Transverse colon (tissue), 4 donors: ENCODE measurements at regions not wholly inside any gene's neighbourhood (a gene's known extent, or its start where the extent isn't known, plus 50 kb on each side); places are given as distances from the start of the nearest gene placed in this dataset.
"Not testable (repeated sequence)": the region's sequence is repeated elsewhere in the genome, so short reads cannot be mapped to it uniquely, and the experiment has no call there.

ENCODE experiments used
- DNase-seq: peaks from one replicate; pipeline ENCODE4 v3.0.0-alpha.2; 2019
- H3K27ac ChIP-seq, 4 donors: fragments of 200-600 bp; sonication (generic); 2 replicates each; pipeline ENCODE4 v1.5.1; 2016 to 2018; ENCODE audit warnings: inconsistent platforms in 4 of 4
- H3K27me3 ChIP-seq: fragments of 200-600 bp; sonication (generic); 2 replicates; pipeline ENCODE4 v1.5.1; 2017; ENCODE audit warnings: inconsistent platforms
- H3K36me3 ChIP-seq, 4 donors: fragments of 200-600 bp; sonication (generic); 2 replicates each; pipeline ENCODE4 v1.5.1; 2017 to 2019; ENCODE audit warnings: inconsistent platforms in 4 of 4
- H3K4me1 ChIP-seq, 4 donors: fragments of 200-600 bp; sonication (generic); 2 replicates each; pipeline ENCODE4 v1.5.1; 2017 to 2020; ENCODE audit warnings: inconsistent platforms in 4 of 4
- H3K4me3 ChIP-seq, 4 donors: fragments of 200-600 bp; sonication (generic); 1 replicate in 1 of 4; 2 replicates in 3 of 4; pipeline versions ENCODE4 v1.5.1 to v1.6.1; 2017 to 2019; ENCODE audit warnings: inconsistent platforms in 4 of 4
- H3K9me3 ChIP-seq, 2 donors: fragments of 200-600 bp; sonication (generic); 2 replicates each; pipeline ENCODE4 v1.5.1; 2017 to 2019; ENCODE audit warnings: inconsistent platforms in 2 of 2
- EP300 ChIP-seq: sonication (generic); formaldehyde crosslinking; IDR thresholded peaks from one replicate; pipeline ENCODE4 v1.6.1; 2017; ENCODE audit warnings: antibody characterized with exemption, low read depth
- POLR2A ChIP-seq: fragments of 450-650 bp; IDR thresholded peaks from one replicate; pipeline ENCODE4 v1.6.1; 2016; ENCODE audit warnings: antibody characterized with exemption, mild to moderate bottlenecking, moderate library complexity
- POLR2AphosphoS5 ChIP-seq, 3 donors: sonication (generic); formaldehyde crosslinking; IDR thresholded peaks; one replicate each; pipeline ENCODE4 v1.6.1; 2016; ENCODE audit warnings: antibody characterized with exemption in 3 of 3
- WGBS, 2 donors: methylation state at CpG; one replicate each; pipeline ENCODE4 v1.1.5; 2018; ENCODE audit warnings: low coverage in 1 of 2; 5-methylcytosine and 5-hydroxymethylcytosine counted together
- in situ Hi-C, 4 donors: fragments of 200-750 bp; cut with MboI; loops; one replicate each; pipeline versions ENCODE4 v1.15.0 to v1.15.1; 2017; ENCODE audit warnings: low sequenced_read_pairs in 3 of 4, low pct_ligation_motif_present in 1 of 4, low pct_unique_long_range_greater_than_20kb in 1 of 4
- intact Hi-C: fragments of 100-400 bp; cut with DNase I; formaldehyde crosslinking; loops from one replicate; pipeline ENCODE4 v1.15.1; 2023; ENCODE audit warnings: low total_unique reads
- TF ChIP-seq, protein P1 (sequence below), 5 experiments: fragments of 200-600 bp in 3 of 5; fragments of 450-650 bp in 2 of 5; sonication (generic) in 3 of 5; IDR thresholded peaks; 1 replicate in 2 of 5; 2 replicates in 3 of 5; pipeline ENCODE4 v1.5.1; 2016 to 2017; ENCODE audit warnings: antibody characterized with exemption in 5 of 5, inconsistent platforms in 3 of 5, mild to moderate bottlenecking in 2 of 5, moderate library complexity in 1 of 5

DNA sequence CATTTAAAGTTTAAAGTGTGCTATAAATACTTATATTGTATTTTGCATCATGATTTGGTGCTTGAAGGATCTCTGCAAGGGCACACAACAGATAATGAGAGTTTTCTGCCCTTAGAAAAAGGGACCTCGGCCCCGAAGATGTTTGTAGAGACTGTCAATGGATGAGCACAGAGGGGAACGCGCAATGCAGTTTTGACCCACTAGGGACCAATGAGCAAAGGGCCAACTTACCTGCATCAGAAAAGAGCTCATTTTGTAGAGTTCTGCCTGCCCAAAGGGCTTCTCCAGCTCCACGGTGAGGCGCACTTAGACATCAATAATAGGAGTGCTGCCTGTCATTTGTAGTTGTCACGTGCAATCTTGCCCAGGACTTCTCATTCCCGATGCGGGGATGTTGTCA is 91.1 kb downstream of the BUB3 start:
- no peak overlapping the region for H3K4me3 ChIP-seq
- no peaks in the 10 kb centered on the region for H3K36me3 ChIP-seq
- no peak for DNase-seq
- no peaks in the 10 kb centered on the region for H3K4me1 ChIP-seq
- H3K27me3 ChIP-seq: no peaks in the 10 kb centered on the region
- intact Hi-C loops: no loop called here
- in situ Hi-C loops: no loop called here
- TF ChIP-seq EP300 (no peak), POLR2AphosphoS5 (IDR thresholded peaks at IDR 0.05) (no peak), POLR2A (no peak)
- TF ChIP-seq, protein P1, sequence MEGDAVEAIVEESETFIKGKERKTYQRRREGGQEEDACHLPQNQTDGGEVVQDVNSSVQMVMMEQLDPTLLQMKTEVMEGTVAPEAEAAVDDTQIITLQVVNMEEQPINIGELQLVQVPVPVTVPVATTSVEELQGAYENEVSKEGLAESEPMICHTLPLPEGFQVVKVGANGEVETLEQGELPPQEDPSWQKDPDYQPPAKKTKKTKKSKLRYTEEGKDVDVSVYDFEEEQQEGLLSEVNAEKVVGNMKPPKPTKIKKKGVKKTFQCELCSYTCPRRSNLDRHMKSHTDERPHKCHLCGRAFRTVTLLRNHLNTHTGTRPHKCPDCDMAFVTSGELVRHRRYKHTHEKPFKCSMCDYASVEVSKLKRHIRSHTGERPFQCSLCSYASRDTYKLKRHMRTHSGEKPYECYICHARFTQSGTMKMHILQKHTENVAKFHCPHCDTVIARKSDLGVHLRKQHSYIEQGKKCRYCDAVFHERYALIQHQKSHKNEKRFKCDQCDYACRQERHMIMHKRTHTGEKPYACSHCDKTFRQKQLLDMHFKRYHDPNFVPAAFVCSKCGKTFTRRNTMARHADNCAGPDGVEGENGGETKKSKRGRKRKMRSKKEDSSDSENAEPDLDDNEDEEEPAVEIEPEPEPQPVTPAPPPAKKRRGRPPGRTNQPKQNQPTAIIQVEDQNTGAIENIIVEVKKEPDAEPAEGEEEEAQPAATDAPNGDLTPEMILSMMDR (IDR thresholded peaks at IDR 0.05): no peak
- H3K27ac ChIP-seq: no peak overlapping the region
- WGBS, 2 donors: 93 to 97% methylated on average over 3 to 9 of the region's 9 CpGs
- H3K9me3 ChIP-seq: no peaks in the 10 kb centered on the region

DNA sequence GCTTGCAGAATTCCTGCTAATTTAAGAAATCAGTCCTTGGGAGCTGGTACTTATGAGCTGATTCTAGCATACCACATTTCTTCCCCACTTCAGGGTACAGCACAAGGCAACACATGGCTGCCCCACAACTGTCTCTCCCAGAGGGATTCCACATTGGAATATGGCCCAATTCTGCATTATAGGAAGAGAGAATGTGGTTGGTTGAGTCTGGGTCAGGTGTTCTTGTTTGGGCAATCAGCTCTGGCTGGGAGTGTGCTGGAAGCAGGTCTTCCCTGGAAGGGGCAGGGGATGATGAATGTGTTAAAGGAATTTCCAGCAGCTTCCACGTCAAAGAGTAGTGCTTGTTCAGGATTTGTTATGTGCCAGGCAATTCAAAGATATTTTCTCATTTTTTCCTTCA is 95.7 kb downstream of the BUB3 start:
- TF ChIP-seq POLR2AphosphoS5 (IDR thresholded peaks at IDR 0.05) (no peak), EP300 (no peak), POLR2A (no peak)
- TF ChIP-seq, protein P1 (IDR thresholded peaks at IDR 0.05): no peak
- H3K36me3 ChIP-seq: no peaks in the 10 kb centered on the region

DNA sequence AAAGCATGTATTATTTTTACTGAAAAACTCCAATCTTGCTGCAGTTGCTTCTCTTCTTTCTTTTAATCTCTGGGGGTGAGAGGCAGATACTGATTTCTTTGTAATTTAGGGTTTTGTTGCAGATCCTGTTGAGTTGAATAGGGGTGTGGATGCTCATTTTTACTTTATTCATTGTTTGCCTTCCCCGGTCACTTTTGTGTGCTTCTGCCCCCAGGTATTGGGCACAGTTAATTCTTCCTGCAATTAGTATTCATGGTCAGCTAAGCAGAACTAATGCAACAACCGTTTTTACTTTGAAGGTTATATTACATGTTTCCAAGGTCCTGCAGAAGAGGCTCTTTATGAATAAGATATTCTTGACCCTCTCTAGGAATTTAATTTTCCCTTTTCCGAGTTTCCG is 96.4 kb downstream of the BUB3 start:
- H3K4me3 ChIP-seq: no peak overlapping the region

More for the DNA sequence above, 95.7 kb downstream of the BUB3 start:
- DNase-seq: no peak
- Histone ChIP-seq H3K27ac (no peak overlapping the region), H3K4me1 (no peaks in the 10 kb centered on the region), H3K4me3 (no peak overlapping the region), H3K27me3 (no peaks in the 10 kb centered on the region), H3K9me3 (no peaks in the 10 kb centered on the region)
- WGBS, 2 donors: 40 to 67% methylated on average over 1 of the region's 1 CpG
- intact Hi-C loops (no loop called here), in situ Hi-C loops (no loop called here)

DNA sequence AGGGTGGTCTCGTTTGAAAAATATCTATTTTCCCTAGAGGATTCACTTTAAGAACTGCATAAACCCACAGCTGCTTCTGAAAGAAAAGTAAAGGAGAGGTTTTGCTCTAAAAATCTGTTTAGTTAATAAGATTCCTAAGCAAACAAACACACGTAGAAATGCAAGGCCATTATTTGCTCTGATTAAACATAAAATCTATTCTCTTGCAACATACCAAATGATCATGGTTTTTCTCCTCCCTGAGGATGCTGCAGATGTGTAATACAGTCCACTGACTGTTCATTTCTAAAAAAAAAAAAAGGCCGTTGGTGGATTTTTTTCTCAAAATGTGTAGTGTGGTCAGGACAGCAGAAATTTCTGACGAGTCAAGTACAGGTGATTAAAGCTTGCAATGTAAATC is 98.6 kb downstream of the BUB3 start:
- no peak for DNase-seq
- no peak overlapping the region for H3K27ac ChIP-seq
- H3K4me1 ChIP-seq: no peaks in the 10 kb centered on the region
- 46 to 62% methylated on average over 3 to 4 of the region's 4 CpGs for WGBS, 2 donors
- intact Hi-C loops (no loop called here), in situ Hi-C loops (no loop called here)
- H3K27me3 ChIP-seq: no peaks in the 10 kb centered on the region
- H3K36me3 ChIP-seq: no peaks in the 10 kb centered on the region
- H3K9me3 ChIP-seq: no peaks in the 10 kb centered on the region
- no peak overlapping the region for H3K4me3 ChIP-seq
- TF ChIP-seq, protein P1 (IDR thresholded peaks at IDR 0.05): no peak
- TF ChIP-seq POLR2AphosphoS5 (IDR thresholded peaks at IDR 0.05) (no peak), POLR2A (no peak), EP300 (no peak)

More for the DNA sequence above, 96.4 kb downstream of the BUB3 start:
- Histone ChIP-seq H3K27ac (no peak overlapping the region), H3K36me3 (no peaks in the 10 kb centered on the region), H3K27me3 (no peaks in the 10 kb centered on the region), H3K4me1 (no peaks in the 10 kb centered on the region), H3K9me3 (no peaks in the 10 kb centered on the region)
- WGBS, 2 donors: 62 to 75% methylated on average over 4 of the region's 4 CpGs
- intact Hi-C loops (no loop called here), in situ Hi-C loops (no loop called here)
- DNase-seq: no peak
- TF ChIP-seq EP300 (no peak), POLR2A (no peak), POLR2AphosphoS5 (IDR thresholded peaks at IDR 0.05) (no peak)
- TF ChIP-seq, protein P1 (IDR thresholded peaks at IDR 0.05): no peak

DNA sequence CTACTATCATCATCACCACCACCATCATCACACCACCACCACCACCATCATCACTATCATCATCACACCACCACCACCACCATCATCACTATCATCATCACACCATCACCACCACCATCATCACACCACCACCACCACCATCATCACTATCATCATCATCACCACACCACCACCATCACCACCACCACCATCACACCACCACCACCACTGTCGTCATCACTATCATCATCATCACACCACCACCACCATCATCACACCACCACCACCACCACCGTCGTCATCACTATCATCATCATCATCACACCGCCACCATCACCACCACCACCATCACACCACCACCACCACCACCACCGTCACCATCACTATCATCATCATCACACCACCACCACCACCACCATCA is 100.1 kb downstream of the BUB3 start:
- H3K27ac ChIP-seq, H3K9me3 ChIP-seq, H3K4me1 ChIP-seq, in situ Hi-C loops, H3K27me3 ChIP-seq, H3K36me3 ChIP-seq, H3K4me3 ChIP-seq, intact Hi-C loops, DNase-seq: not testable (repeated sequence)
- WGBS, 2 donors: 78 to 86% methylated on average over 5 of the region's 5 CpGs
